Activated CD4-positive, alpha-beta T cell treated with anti-CD3 and anti-CD28 coated beads, Interleukin-2, amount 10 ng/mL, durations not matched to agents 24 days and 14 days (primary cell): ENCODE measurements at regions not wholly inside any gene's neighbourhood (a gene's known extent, or its start where the extent isn't known, plus 50 kb on each side); places are given as distances from the start of the nearest gene placed in this dataset.
"Not testable (repeated sequence)": the region's sequence is repeated elsewhere in the genome, so short reads cannot be mapped to it uniquely, and the experiment has no call there.

Source experiments
- DNase-seq: peaks from one replicate; pipeline ENCODE4 v3.0.0; 2022
- H3K27ac Mint-ChIP-seq: one replicate; pipeline ENCODE4 v1.8.0; 2022; ENCODE audit warnings: mild to moderate bottlenecking, mixed read lengths
- H3K27me3 Mint-ChIP-seq: one replicate; pipeline ENCODE4 v1.8.0; 2022; ENCODE audit warnings: mixed read lengths
- H3K36me3 Mint-ChIP-seq: one replicate; pipeline ENCODE4 v1.8.0; 2022; ENCODE audit warnings: low read depth, mild to moderate bottlenecking, mixed read lengths
- H3K4me1 Mint-ChIP-seq: one replicate; pipeline ENCODE4 v1.8.0; 2021; ENCODE audit warnings: mixed read lengths
- H3K4me3 Mint-ChIP-seq: one replicate; pipeline ENCODE4 v1.8.0; 2022; ENCODE audit warnings: mild to moderate bottlenecking, moderate library complexity, mixed read lengths
- H3K9me3 Mint-ChIP-seq: one replicate; pipeline ENCODE4 v1.8.0; 2021; ENCODE audit warnings: mixed read lengths
- intact Hi-C: fragments of 100-400 bp; cut with micrococcal nuclease; formaldehyde crosslinking; loops from one replicate; pipeline ENCODE4 v1.15.1; 2023

GRCh38 chr6:7025861-7026260 is 81.9 kb upstream of the RREB1 start:
- no peak for DNase-seq
- intact Hi-C loops: no loop called here
- Mint-ChIP-seq H3K4me3 (no peak overlapping the region), H3K27me3 (peaks cover 37% of the 10 kb centered on the region), H3K36me3 (no peaks in the 10 kb centered on the region), H3K9me3 (no peaks in the 10 kb centered on the region), H3K27ac (no peak overlapping the region), H3K4me1 (no peaks in the 10 kb centered on the region)

GRCh38 chr6:7028963-7029362 is 78.8 kb upstream of the RREB1 start:
- H3K9me3 Mint-ChIP-seq, H3K27ac Mint-ChIP-seq, H3K4me1 Mint-ChIP-seq, DNase-seq, H3K36me3 Mint-ChIP-seq, H3K4me3 Mint-ChIP-seq, intact Hi-C loops: not testable (repeated sequence)
- H3K27me3 Mint-ChIP-seq: peaks cover 46% of the 10 kb centered on the region

DNA sequence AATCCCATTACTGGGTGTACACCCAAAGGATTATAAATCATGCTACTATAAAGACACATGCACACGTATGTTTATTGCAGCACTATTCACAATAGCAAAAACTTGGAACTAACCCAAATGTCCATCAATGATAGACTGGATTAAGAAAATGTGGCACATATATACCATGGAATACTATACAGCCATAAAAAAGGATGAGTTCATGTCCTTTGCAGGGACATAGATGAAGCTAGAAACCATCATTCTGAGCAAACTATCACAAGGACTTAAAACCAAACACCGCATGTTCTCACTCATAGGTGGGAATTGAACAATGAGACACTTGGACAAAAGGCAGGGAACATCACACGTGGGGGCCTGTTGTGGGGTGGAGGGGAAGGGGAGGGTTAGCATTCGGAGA is 76.8 kb upstream of the RREB1 start:
- peaks cover 45% of the 10 kb centered on the region for H3K27me3 Mint-ChIP-seq
- DNase-seq, intact Hi-C loops, H3K9me3 Mint-ChIP-seq, H3K4me3 Mint-ChIP-seq, H3K36me3 Mint-ChIP-seq, H3K4me1 Mint-ChIP-seq, H3K27ac Mint-ChIP-seq: not testable (repeated sequence)

DNA sequence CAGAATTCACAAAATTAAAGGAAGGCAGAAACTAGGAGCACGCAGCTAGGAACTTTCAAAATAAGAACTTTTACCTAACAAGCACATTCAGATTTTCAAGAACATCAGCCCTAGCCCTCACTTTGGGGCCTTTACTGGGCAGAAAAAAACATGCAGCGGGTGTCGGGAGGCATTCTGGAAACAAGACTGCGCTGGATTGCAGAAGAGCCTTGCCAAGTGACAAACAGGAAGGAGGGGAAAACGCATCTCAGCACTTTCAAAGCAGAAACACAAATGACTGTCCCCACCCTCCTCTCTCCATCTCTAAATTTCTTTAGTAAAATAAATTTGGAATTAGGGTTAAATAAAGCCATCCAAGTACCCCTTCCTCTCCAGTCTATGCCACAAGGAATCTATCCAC is 74.6 kb upstream of the RREB1 start:
- intact Hi-C loops: no loop called here
- Mint-ChIP-seq H3K4me1 (no peaks in the 10 kb centered on the region), H3K9me3 (peaks cover 7% of the 10 kb centered on the region), H3K4me3 (no peak overlapping the region), H3K27ac (no peak overlapping the region), H3K27me3 (peaks cover 56% of the 10 kb centered on the region), H3K36me3 (no peaks in the 10 kb centered on the region)
- DNase-seq: no peak

GRCh38 chr6:7034055-7034454 is 73.7 kb upstream of the RREB1 start:
- Mint-ChIP-seq H3K27ac (no peak overlapping the region), H3K4me1 (no peaks in the 10 kb centered on the region), H3K4me3 (no peak overlapping the region), H3K36me3 (no peaks in the 10 kb centered on the region), H3K27me3 (peaks cover 55% of the 10 kb centered on the region), H3K9me3 (peaks cover 7% of the 10 kb centered on the region)
- no peak for DNase-seq
- intact Hi-C loops: no loop called here

DNA sequence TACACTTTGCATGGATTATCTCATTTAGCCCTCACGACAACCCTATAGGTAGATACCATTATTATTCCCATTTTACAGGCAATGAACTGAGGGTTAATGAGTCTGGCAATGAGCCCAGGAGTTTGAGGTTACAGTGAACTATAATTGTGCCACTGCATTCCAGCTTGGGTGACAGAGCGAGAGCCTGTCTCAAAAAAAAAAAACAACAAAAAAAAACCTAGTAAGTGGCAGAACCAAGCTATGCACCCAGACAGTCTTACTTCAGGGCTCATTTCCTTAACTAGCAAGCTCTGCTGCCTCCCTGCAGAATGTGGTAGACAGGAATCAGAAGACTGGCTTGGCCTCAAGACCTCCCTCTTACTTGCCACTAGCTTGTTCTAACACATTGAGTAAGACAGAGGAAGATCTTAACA is 71.9 kb upstream of the RREB1 start:
- Mint-ChIP-seq H3K9me3 (peaks cover 7% of the 10 kb centered on the region), H3K36me3 (no peaks in the 10 kb centered on the region), H3K27me3 (peaks cover 44% of the 10 kb centered on the region), H3K4me1 (no peaks in the 10 kb centered on the region), H3K4me3 (no peak overlapping the region), H3K27ac (no peak overlapping the region)
- no peak for DNase-seq
- intact Hi-C loops: no loop called here

DNA sequence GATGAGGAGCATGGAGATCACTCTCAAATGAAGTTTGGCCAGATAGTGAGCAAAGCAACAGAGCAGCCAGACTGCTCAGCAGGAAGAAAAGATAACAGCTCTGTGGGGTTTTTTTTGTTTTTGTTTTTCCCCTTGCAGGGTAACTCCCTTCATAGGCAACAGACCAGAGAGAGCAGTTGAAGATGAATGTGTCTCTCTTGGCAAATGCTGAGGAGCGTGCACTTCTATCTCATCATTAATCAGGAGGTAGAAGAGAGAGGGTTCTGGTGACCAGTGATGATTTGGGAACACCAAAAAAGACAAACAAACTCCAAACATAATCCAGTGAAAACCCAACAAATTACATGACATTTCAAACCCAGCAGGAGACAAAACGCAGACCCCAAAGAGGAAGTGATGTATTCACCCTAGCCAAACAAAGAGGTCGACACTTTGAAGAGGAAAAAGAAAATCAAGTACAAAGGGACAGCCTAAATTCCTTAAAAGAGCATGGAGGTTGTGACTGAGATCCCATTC is 66.2 kb upstream of the RREB1 start:
- intact Hi-C loops: no loop called here
- peaks cover 4% of the 10 kb centered on the region for H3K9me3 Mint-ChIP-seq

GRCh38 chr6:7042056-7042653 is 65.6 kb upstream of the RREB1 start:
- intact Hi-C loops: no loop called here
- Mint-ChIP-seq H3K4me1 (peaks cover 12% of the 10 kb centered on the region), H3K27ac (no peak overlapping the region), H3K9me3 (peaks cover 4% of the 10 kb centered on the region), H3K4me3 (no peak overlapping the region), H3K27me3 (peaks cover 37% of the 10 kb centered on the region), H3K36me3 (no peaks in the 10 kb centered on the region)
- DNase-seq: no peak

More for the DNA sequence above, 66.2 kb upstream of the RREB1 start:
- Mint-ChIP-seq H3K36me3 (no peaks in the 10 kb centered on the region), H3K27me3 (peaks cover 37% of the 10 kb centered on the region), H3K27ac (no peak overlapping the region), H3K4me3 (no peak overlapping the region), H3K4me1 (peaks cover 12% of the 10 kb centered on the region)
- DNase-seq: no peak

DNA sequence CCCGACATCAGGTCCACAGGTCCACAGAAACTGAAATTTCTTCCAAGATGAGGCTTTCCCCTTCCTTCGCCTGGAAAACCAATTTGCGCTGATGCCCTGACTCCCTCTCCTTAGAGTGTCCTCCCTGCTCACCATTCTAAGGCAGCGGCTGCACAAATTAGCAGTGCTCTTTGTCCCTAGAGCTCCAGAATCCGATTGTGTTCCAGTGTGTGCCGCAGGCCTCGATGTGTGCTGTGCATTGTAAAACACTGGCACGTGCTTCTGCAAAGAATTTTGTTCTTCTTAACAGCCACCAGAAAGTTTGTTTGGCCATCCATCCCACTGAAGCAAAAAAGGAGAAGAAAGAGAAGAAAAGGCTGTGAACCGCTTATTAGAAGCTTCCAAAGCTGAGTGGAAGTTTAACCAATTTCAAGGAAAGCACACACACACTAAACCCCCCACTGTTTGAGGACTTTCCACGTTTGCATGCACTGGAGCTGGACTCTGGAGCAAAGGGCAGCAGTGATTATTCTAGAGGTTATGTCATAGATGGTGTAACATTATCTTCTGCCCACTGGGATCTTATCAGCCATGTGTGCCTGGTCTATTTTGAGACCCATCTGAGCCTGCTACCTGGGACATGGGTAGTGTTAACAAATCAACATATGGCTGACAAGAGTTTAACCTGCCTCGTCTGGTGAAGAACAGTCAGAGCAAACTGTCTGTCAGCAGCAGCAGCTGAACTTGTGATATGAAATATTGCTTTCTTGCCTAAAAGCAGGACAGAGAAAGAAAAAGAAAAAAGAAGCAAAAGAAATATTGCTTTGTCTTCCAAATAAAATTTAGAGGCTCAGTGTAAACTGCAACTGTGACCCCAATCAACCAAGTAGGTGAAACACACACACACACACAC is 64.9 kb upstream of the RREB1 start:
- no peak for DNase-seq
- Mint-ChIP-seq H3K27me3 (peaks cover 33% of the 10 kb centered on the region), H3K27ac (no peak overlapping the region), H3K4me3 (no peak overlapping the region), H3K36me3 (no peaks in the 10 kb centered on the region), H3K9me3 (peaks cover 4% of the 10 kb centered on the region), H3K4me1 (peaks cover 12% of the 10 kb centered on the region)
- intact Hi-C loops: no loop called here

DNA sequence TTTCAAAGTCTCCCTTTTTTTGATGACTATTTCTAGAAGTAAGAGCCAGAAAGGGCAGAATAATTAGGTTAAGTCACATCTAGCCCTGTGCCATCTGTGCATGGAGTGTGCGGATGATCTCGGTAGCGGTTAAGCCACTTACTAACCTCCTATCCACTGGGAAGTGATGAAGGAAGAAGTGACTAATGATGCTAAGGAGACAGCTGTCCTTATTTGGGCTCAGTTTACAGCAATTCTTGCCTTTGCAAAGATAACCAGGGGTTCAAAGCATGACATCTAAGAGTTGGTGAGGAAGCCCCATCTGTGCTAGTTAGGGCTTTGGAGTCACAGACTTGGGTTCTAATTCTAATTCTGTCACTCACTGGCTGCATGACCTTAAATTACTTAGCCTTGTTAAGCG is 62.4 kb upstream of the RREB1 start:
- DNase-seq: no peak
- Mint-ChIP-seq H3K27ac (no peak overlapping the region), H3K27me3 (peaks cover 46% of the 10 kb centered on the region), H3K9me3 (peaks cover 4% of the 10 kb centered on the region), H3K4me3 (no peak overlapping the region), H3K4me1 (peaks cover 12% of the 10 kb centered on the region), H3K36me3 (no peaks in the 10 kb centered on the region)
- intact Hi-C loops: no loop called here

DNA sequence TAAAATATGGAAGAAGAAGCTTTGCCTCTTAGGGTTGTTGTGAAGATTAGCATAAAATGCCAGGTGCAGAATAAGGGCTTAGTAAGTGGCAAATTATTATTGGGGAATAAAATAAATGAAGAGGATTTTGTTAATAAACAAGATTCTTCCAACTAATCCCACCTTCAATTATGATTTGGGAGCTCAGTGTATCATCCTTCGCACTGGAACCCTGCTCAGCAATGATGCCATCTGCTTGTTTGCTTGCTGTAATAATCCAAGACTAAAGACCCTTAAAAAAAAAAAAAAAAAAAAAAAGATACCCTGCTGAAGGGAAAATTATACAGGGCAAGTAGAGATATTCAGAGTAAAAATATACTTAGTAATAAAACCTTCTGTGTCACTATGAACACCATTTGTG is 62.0 kb upstream of the RREB1 start:
- Mint-ChIP-seq H3K27ac (no peak overlapping the region), H3K27me3 (peaks cover 50% of the 10 kb centered on the region), H3K4me1 (peaks cover 12% of the 10 kb centered on the region), H3K4me3 (no peak overlapping the region), H3K9me3 (peaks cover 4% of the 10 kb centered on the region), H3K36me3 (no peaks in the 10 kb centered on the region)
- no peak for DNase-seq
- intact Hi-C loops: no loop called here

GRCh38 chr6:7047128-7047527 is 60.6 kb upstream of the RREB1 start:
- Mint-ChIP-seq H3K9me3 (no peaks in the 10 kb centered on the region), H3K27me3 (peaks cover 52% of the 10 kb centered on the region), H3K36me3 (no peaks in the 10 kb centered on the region), H3K4me3 (no peak overlapping the region), H3K4me1 (peaks cover 3% of the 10 kb centered on the region), H3K27ac (no peak overlapping the region)
- DNase-seq: no peak
- intact Hi-C loops: no loop called here

DNA sequence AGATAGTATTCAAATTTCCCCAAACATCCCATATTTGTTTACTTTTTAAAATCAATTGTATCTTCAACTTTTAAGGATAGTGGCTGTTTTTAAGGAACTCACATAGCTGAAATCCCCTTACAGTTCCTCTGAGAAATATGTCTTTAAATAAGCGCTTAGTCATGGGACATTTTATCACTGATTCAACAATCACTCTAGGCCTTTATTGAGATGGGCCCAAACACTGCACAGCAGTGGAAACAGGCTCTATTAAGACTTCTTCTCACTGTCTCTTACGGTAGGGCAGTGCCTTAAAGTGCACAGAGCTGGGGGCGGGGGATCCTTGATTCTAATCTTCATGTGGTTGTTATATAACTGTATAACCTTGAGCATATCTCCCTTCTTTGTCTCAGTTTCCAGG is 59.8 kb upstream of the RREB1 start:
- intact Hi-C loops: no loop called here
- Mint-ChIP-seq H3K9me3 (no peaks in the 10 kb centered on the region), H3K4me1 (peaks cover 4% of the 10 kb centered on the region), H3K27ac (no peak overlapping the region), H3K27me3 (peaks cover 58% of the 10 kb centered on the region), H3K4me3 (no peak overlapping the region), H3K36me3 (no peaks in the 10 kb centered on the region)
- DNase-seq: no peak

- Mint-ChIP-seq H3K9me3 (no peaks in the 10 kb centered on the region), H3K27ac (no peak overlapping the region), H3K4me1 (peaks cover 5% of the 10 kb centered on the region), H3K36me3 (no peaks in the 10 kb centered on the region), H3K4me3 (no peak overlapping the region), H3K27me3 (peaks cover 62% of the 10 kb centered on the region)
- no peak for DNase-seq
- intact Hi-C loops: no loop called here
These were observed 58.9 kb upstream of the RREB1 start for GRCh38 chr6:7048894-7049293.
